IMR-90 (cell line): ENCODE measurements at regions not wholly inside any gene's neighbourhood (a gene's known extent, or its start where the extent isn't known, plus 50 kb on each side); places are given as distances from the start of the nearest gene placed in this dataset.

Source experiments
- ATAC-seq: fragments of 200-7000 bp; cut with Tn5 transposase; 2 replicates; pipeline ENCODE4 v1.9.1; 2020; ENCODE audit warnings: low read depth, mild to moderate bottlenecking, moderate library complexity
- BruUV-seq: library from RNA; stranded (reverse); fragments of 400-500 nt; replicated peaks from 2 replicates; lab custom pipeline; 2021; lab: Mats Ljungman, UMichigan
- CTCF ChIA-PET: fragments of 300-600 bp; formaldehyde crosslinking; extraction: SDS; loops from one replicate; lab custom pipeline; 2021; ENCODE audit warnings: antibody characterized with exemption; lab: Yijun Ruan, JAX
- POLR2A ChIA-PET: fragments of 300-600 bp; sonication (Branson Sonifier 250); formaldehyde crosslinking; loops from one replicate; lab custom pipeline; 2022; ENCODE audit warnings: antibody characterized with exemption; ENCODE audit not compliant: unreplicated experiment; lab: Charles Lee
- DNase-seq: peaks from one replicate; pipeline ENCODE4 v3.0.0; 2013
- H2AFZ ChIP-seq: replicated peaks from 2 replicates; pipeline ENCODE3; 2013; ENCODE audit warnings: low read length, mild to moderate bottlenecking; ENCODE audit not compliant: poor library complexity
- H2AK5ac ChIP-seq: 2 replicates; pipeline ENCODE4 v1.6.1; 2013; ENCODE audit warnings: low read depth, low read length, inconsistent platforms
- H2AK9ac ChIP-seq: replicated peaks from 2 replicates; pipeline ENCODE3; 2013; ENCODE audit warnings: mild to moderate bottlenecking, low read depth, low read length, moderate library complexity; ENCODE audit not compliant: poor library complexity
- H2BK120ac ChIP-seq: 2 replicates; pipeline ENCODE4 v1.6.1; 2013; ENCODE audit warnings: low read depth, low read length, inconsistent platforms
- H2BK15ac ChIP-seq: 3 replicates; pipeline ENCODE4 v1.6.1; 2013; ENCODE audit warnings: low read depth, low read length, inconsistent platforms
- H2BK20ac ChIP-seq: 2 replicates; pipeline ENCODE4 v1.6.1; 2013; ENCODE audit warnings: low read depth, mild to moderate bottlenecking, inconsistent platforms, low read length, moderate library complexity
- H2BK5ac ChIP-seq: 2 replicates; pipeline ENCODE4 v1.6.1; 2013; ENCODE audit warnings: mild to moderate bottlenecking, low read depth, low read length, inconsistent platforms; ENCODE audit not compliant: poor library complexity, severe bottlenecking
- H3K14ac ChIP-seq: replicated peaks from 2 replicates; pipeline ENCODE4 v1.6.1; 2013; ENCODE audit warnings: low read depth, low read length, inconsistent platforms
- H3K18ac ChIP-seq: 2 replicates; pipeline ENCODE4 v1.6.1; 2013; ENCODE audit warnings: low read depth, low read length, control low read depth
- H3K23ac ChIP-seq: 2 replicates; pipeline ENCODE4 v1.6.1; 2013; ENCODE audit warnings: low read depth, low read length, inconsistent platforms
- H3K27ac ChIP-seq: 2 replicates; pipeline ENCODE4 v1.5.1; 2013; ENCODE audit warnings: mild to moderate bottlenecking, control low read depth, low read length; ENCODE audit not compliant: insufficient read depth
- H3K27me3 ChIP-seq: 2 replicates; pipeline ENCODE4 v1.6.1; 2013; ENCODE audit warnings: low read length; ENCODE audit not compliant: control insufficient read depth, insufficient read depth
- H3K36me3 ChIP-seq: 2 replicates; pipeline ENCODE4 v1.6.1; 2013; ENCODE audit warnings: low read length, mixed read lengths; ENCODE audit not compliant: control insufficient read depth, insufficient read depth
- H3K4ac ChIP-seq: 2 replicates; pipeline ENCODE4 v1.6.1; 2013; ENCODE audit warnings: low read depth, low read length, inconsistent platforms
- H3K4me1 ChIP-seq: 2 replicates; pipeline ENCODE4 v1.6.1; 2013; ENCODE audit warnings: low read length, mixed read lengths; ENCODE audit not compliant: control insufficient read depth, insufficient read depth
- H3K4me2 ChIP-seq: 2 replicates; pipeline ENCODE4 v1.6.1; 2013; ENCODE audit warnings: low read depth, mild to moderate bottlenecking, control low read depth, low read length, moderate library complexity
- H3K4me3 ChIP-seq: 2 replicates; pipeline ENCODE4 v1.5.1; 2013; ENCODE audit warnings: low read depth, mild to moderate bottlenecking, control low read depth, low read length, moderate library complexity; ENCODE audit not compliant: insufficient read depth
- H3K56ac ChIP-seq: 2 replicates; pipeline ENCODE4 v1.6.1; 2013; ENCODE audit warnings: low read length, inconsistent platforms; ENCODE audit not compliant: insufficient read depth; ENCODE audit errors: extremely low read depth
- H3K79me1 ChIP-seq, 2 experiments: 2 replicates each; pipeline ENCODE4 v1.6.1; 2013; ENCODE audit warnings: low read length in 2 of 2, inconsistent platforms in 1 of 2, low read depth in 1 of 2
- H3K9ac ChIP-seq: 2 replicates; pipeline ENCODE4 v1.6.1; 2013; ENCODE audit warnings: low read depth, low read length, control low read depth
- H3K9me1 ChIP-seq: 2 replicates; pipeline ENCODE4 v1.6.1; 2013; ENCODE audit warnings: low read length, inconsistent platforms; ENCODE audit not compliant: insufficient read depth
- H3K9me3 ChIP-seq: 2 replicates; pipeline ENCODE4 v1.6.1; 2013; ENCODE audit warnings: low read length; ENCODE audit not compliant: control insufficient read depth, insufficient read depth
- H4K20me1 ChIP-seq: 2 replicates; pipeline ENCODE4 v1.6.1; 2013; ENCODE audit warnings: low read length, inconsistent platforms; ENCODE audit not compliant: insufficient read depth
- H4K5ac ChIP-seq: 2 replicates; pipeline ENCODE4 v1.6.1; 2013; ENCODE audit warnings: mild to moderate bottlenecking, low read depth, low read length, control low read depth
- H4K8ac ChIP-seq, 2 experiments: 2 replicates each; pipeline ENCODE4 v1.6.1; 2013; ENCODE audit warnings: low read depth in 2 of 2, low read length in 2 of 2, control low read depth in 1 of 2, inconsistent platforms in 1 of 2
- H4K91ac ChIP-seq: 2 replicates; pipeline ENCODE4 v1.6.1; 2013; ENCODE audit warnings: low read depth, low read length, inconsistent platforms; ENCODE audit not compliant: insufficient read depth
- FOS ChIP-seq: fragments of 150-350 bp; IDR thresholded peaks from 2 replicates; pipeline ENCODE4 v1.6.1; 2016; ENCODE audit warnings: low read depth, low read length
- WGBS, 2 experiments: methylation state at CpG; one replicate each; pipeline versions ENCODE4 v1.1.5 to v1.1.7; 2013; ENCODE audit warnings: missing lambda C conversion rate in 2 of 2; ENCODE audit not compliant: insufficient read length in 1 of 2; ENCODE audit errors: extremely low coverage in 2 of 2; 5-methylcytosine and 5-hydroxymethylcytosine counted together
- dilution Hi-C: fragments of 300-500 bp; cut with HindIII; formaldehyde crosslinking; loops from one replicate; pipeline ENCODE4 v1.14.3; 2018; ENCODE audit warnings: low sequenced_read_pairs; ENCODE audit not compliant: unreplicated experiment
- in situ Hi-C: fragments of 300-500 bp; cut with MboI; formaldehyde crosslinking; loops from 3 replicates; pipeline ENCODE4 v1.14.3; 2019; ENCODE audit warnings: low sequenced_read_pairs, inconsistent platforms, mixed read lengths
- intact Hi-C: fragments of 100-400 bp; cut with micrococcal nuclease; formaldehyde crosslinking; loops from 2 replicates; pipeline ENCODE4 v1.10.0; 2022

DNA sequence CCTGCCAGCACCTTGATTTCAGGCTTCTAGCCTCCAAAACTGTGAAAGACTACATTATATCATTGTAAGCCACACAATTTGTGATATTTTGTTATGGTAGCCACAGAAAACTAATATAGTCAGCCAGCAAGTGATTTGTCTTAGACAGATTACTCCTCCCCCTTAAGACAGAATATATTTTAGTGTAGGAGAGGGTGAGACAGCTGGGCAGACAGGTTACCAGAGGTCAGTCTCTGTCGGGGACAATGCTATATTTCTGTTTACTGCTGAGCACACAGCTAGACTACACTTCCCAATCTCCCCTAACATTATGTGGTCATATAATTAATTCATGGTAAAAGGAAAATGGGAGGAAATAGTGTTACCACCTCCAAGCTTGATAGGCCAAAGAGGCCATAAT lies 185.8 kb upstream of the PIK3C3 start:
- no CpG with 5 or more reads among the region's 1 CpG for WGBS, 2 experiments
- in situ Hi-C loops: loop anchor here (5.0 to 10.0 kb wide), 2 partner anchors 64 to 133 kb away; no protein-coding TSS in a partner anchor

More for the DNA sequence above, 185.8 kb upstream of the PIK3C3 start:
- ATAC-seq: no peak
- dilution Hi-C loops (no loop called here), intact Hi-C loops (no loop called here)
- no peak overlapping the region for H3K4ac ChIP-seq
- H3K9ac ChIP-seq: no peak overlapping the region
- H2BK15ac ChIP-seq: no peak overlapping the region
- H3K56ac ChIP-seq: no peak overlapping the region
- no peak overlapping the region for H2AFZ ChIP-seq
- no peak overlapping the region for H3K23ac ChIP-seq
- no peak overlapping the region for H2BK20ac ChIP-seq
- no TSS peak for BruUV-seq
- no peak overlapping the region for H4K5ac ChIP-seq
- POLR2A ChIA-PET: no interaction called here
- no peak overlapping the region for H3K4me3 ChIP-seq
- TF ChIP-seq FOS: no peak
- CTCF ChIA-PET: interaction anchor here (0.6 kb wide), 1 partner anchor 59 kb away, joined by 4 read pairs; no protein-coding TSS in a partner anchor
- H2AK5ac ChIP-seq: no peak overlapping the region
- no peaks in the 10 kb centered on the region for H3K79me1 ChIP-seq
- no peaks in the 10 kb centered on the region for H3K9me3 ChIP-seq
- H4K8ac ChIP-seq: no peak overlapping the region
- H4K91ac ChIP-seq: no peak overlapping the region
- no peak overlapping the region for H3K14ac ChIP-seq
- H3K36me3 ChIP-seq: no peaks in the 10 kb centered on the region
- no peaks in the 10 kb centered on the region for H3K9me1 ChIP-seq
- H2AK9ac ChIP-seq: no peak overlapping the region
- no peak overlapping the region for H3K27ac ChIP-seq
- H3K4me2 ChIP-seq: no peak overlapping the region
- no peaks in the 10 kb centered on the region; the same call in 1 of the 2 replicates for H3K27me3 ChIP-seq
- H2BK5ac ChIP-seq: no peak overlapping the region
- no peaks in the 10 kb centered on the region for H3K4me1 ChIP-seq
- no peak overlapping the region for H3K18ac ChIP-seq
- H4K20me1 ChIP-seq: no peaks in the 10 kb centered on the region
- H2BK120ac ChIP-seq: no peak overlapping the region
- no peak for DNase-seq
